ENCODE measurements at regions not wholly inside any gene's neighbourhood (a gene's known extent, or its start where the extent isn't known, plus 50 kb on each side); places are given as distances from the start of the nearest gene placed in this dataset.

- TF ChIP-seq POLR2A (IDR thresholded peaks at IDR 0.05) (no peak), CTCF (IDR thresholded peaks at IDR 0.05) (no peak), POLR2AphosphoS5 (IDR thresholded peaks at IDR 0.05) (no peak), EP300 (IDR thresholded peaks at IDR 0.05) (no peak)
Observed at GRCh38 chr2:136492901-136493300, 272.4 kb upstream of the THSD7B start.

Data from gastroesophageal sphincter (tissue), 3 donors.